GM23338 (cell line): ENCODE measurements at regions not wholly inside any gene's neighbourhood (a gene's known extent, or its start where the extent isn't known, plus 50 kb on each side); places are given as distances from the start of the nearest gene placed in this dataset.

Experiments
- ATAC-seq: fragments of 200-7000 bp; cut with Tn5 transposase; 3 replicates; pipeline ENCODE4 v1.9.1; 2020
- DNase-seq: peaks from one replicate; pipeline ENCODE4 v3.0.0-alpha.2; 2015; ENCODE audit warnings: low spot score
- H2AFZ ChIP-seq: fragments of 200-600 bp; sonication (generic); 2 replicates; pipeline ENCODE4 v1.8.0; 2016; ENCODE audit warnings: antibody characterized with exemption, mild to moderate bottlenecking, moderate library complexity
- H3F3A ChIP-seq: fragments of 200-600 bp; sonication (generic); replicated peaks from 2 replicates; pipeline ENCODE4 v1.8.0; 2017; ENCODE audit warnings: antibody characterized with exemption, mixed run types, low read depth
- H3K27ac ChIP-seq: fragments of 200-600 bp; sonication (generic); 2 replicates; pipeline ENCODE4 v1.6.1; 2016; ENCODE audit warnings: low read depth
- H3K27me3 ChIP-seq: fragments of 200-600 bp; sonication (generic); 2 replicates; pipeline ENCODE4 v1.8.0; 2016; ENCODE audit warnings: mild to moderate bottlenecking, mixed run types, moderate library complexity; ENCODE audit not compliant: insufficient read depth
- H3K36me3 ChIP-seq: fragments of 200-600 bp; sonication (generic); 2 replicates; pipeline ENCODE4 v1.8.0; 2016; ENCODE audit warnings: mild to moderate bottlenecking; ENCODE audit not compliant: insufficient read depth
- H3K4me1 ChIP-seq: fragments of 200-600 bp; sonication (generic); 2 replicates; pipeline ENCODE4 v1.8.0; 2016; ENCODE audit warnings: mild to moderate bottlenecking, moderate library complexity; ENCODE audit not compliant: insufficient read depth
- H3K4me2 ChIP-seq: fragments of 200-600 bp; sonication (generic); 2 replicates; pipeline ENCODE4 v1.7.1; 2017; ENCODE audit warnings: mixed run types
- H3K4me3 ChIP-seq: fragments of 200-600 bp; sonication (generic); 2 replicates; pipeline ENCODE4 v1.6.1; 2016; ENCODE audit warnings: mixed run types
- H3K79me2 ChIP-seq: fragments of 200-600 bp; sonication (generic); replicated peaks from 2 replicates; pipeline ENCODE4 v1.8.0; 2017; ENCODE audit warnings: mild to moderate bottlenecking; ENCODE audit not compliant: insufficient read depth
- H3K9me2 ChIP-seq: fragments of 200-600 bp; sonication (generic); 2 replicates; pipeline ENCODE4 v1.8.0; 2017; ENCODE audit not compliant: insufficient read depth
- H4K20me1 ChIP-seq: fragments of 200-600 bp; sonication (generic); replicated peaks from 2 replicates; pipeline ENCODE4 v1.8.0; 2017; ENCODE audit warnings: mild to moderate bottlenecking; ENCODE audit not compliant: insufficient read depth
- H3K27ac Mint-ChIP-seq: 2 replicates; pipeline ENCODE4 v1.8.0; 2020; ENCODE audit warnings: inconsistent platforms, mild to moderate bottlenecking, moderate library complexity, mixed read lengths
- H3K27me3 Mint-ChIP-seq: 3 replicates; pipeline ENCODE4 v1.8.0; 2022; ENCODE audit warnings: low read depth, mild to moderate bottlenecking, moderate library complexity, mixed read lengths, inconsistent platforms; ENCODE audit not compliant: insufficient read depth, poor library complexity
- H3K36me3 Mint-ChIP-seq: 3 replicates; pipeline ENCODE4 v1.8.0; 2021; ENCODE audit warnings: low read depth, mild to moderate bottlenecking, inconsistent platforms, moderate library complexity, mixed read lengths
- H3K4me1 Mint-ChIP-seq: 3 replicates; pipeline ENCODE4 v1.8.0; 2020; ENCODE audit warnings: mild to moderate bottlenecking, inconsistent platforms, mixed read lengths
- H3K4me3 Mint-ChIP-seq: 3 replicates; pipeline ENCODE4 v1.8.0; 2021; ENCODE audit warnings: moderate library complexity, mild to moderate bottlenecking, inconsistent platforms, mixed read lengths
- H3K9me3 Mint-ChIP-seq: 3 replicates; pipeline ENCODE4 v1.8.0; 2020; ENCODE audit warnings: moderate library complexity, mild to moderate bottlenecking, inconsistent platforms, mixed read lengths
- CREB1 ChIP-seq: fragments of 250-450 bp; sonication (Bioruptor Pico); IDR thresholded peaks from 2 replicates; pipeline ENCODE4 v1.5.0; 2020; ENCODE audit warnings: low read depth, mild to moderate bottlenecking, moderate library complexity
- EZH2 ChIP-seq: fragments of 200-600 bp; sonication (generic); IDR thresholded peaks from one replicate; pipeline ENCODE4 v1.8.0; 2017; ENCODE audit warnings: antibody characterized with exemption, mild to moderate bottlenecking, low read depth; ENCODE audit not compliant: unreplicated experiment
- EZH2phosphoT487 ChIP-seq: fragments of 200-600 bp; sonication (generic); IDR thresholded peaks from one replicate; pipeline ENCODE4 v1.8.1; 2018; ENCODE audit warnings: antibody characterized with exemption; ENCODE audit not compliant: unreplicated experiment
- JUNB ChIP-seq: IDR thresholded peaks from one replicate; pipeline ENCODE4 v1.6.1; 2016; ENCODE audit warnings: antibody characterized with exemption; ENCODE audit not compliant: unreplicated experiment
- NANOG ChIP-seq: IDR thresholded peaks from 2 replicates; pipeline ENCODE4 v1.6.1; 2016; ENCODE audit warnings: antibody characterized with exemption, borderline replicate concordance
- POLR2AphosphoS5 ChIP-seq: IDR thresholded peaks from 2 replicates; pipeline ENCODE4 v1.6.1; 2016; ENCODE audit warnings: antibody characterized with exemption, low read depth
- STAT1 ChIP-seq: IDR thresholded peaks from one replicate; pipeline ENCODE4 v1.6.1; 2016; ENCODE audit warnings: antibody characterized with exemption; ENCODE audit not compliant: unreplicated experiment
- ZNF114 ChIP-seq: fragments of 250-450 bp; sonication (Bioruptor Pico); IDR thresholded peaks from 2 replicates; pipeline ENCODE4 v1.5.0; 2020; ENCODE audit warnings: mild to moderate bottlenecking, moderate library complexity
- ZNF331 ChIP-seq: fragments of 250-450 bp; sonication (Bioruptor Pico); IDR thresholded peaks from 2 replicates; pipeline ENCODE4 v1.5.0; 2020; ENCODE audit warnings: low read depth, mild to moderate bottlenecking, moderate library complexity
- ZNF462 ChIP-seq: fragments of 250-450 bp; sonication (Bioruptor Pico); IDR thresholded peaks from 2 replicates; pipeline ENCODE4 v1.5.0; 2020; ENCODE audit warnings: mild to moderate bottlenecking, moderate library complexity
- TF ChIP-seq, protein P1 (sequence below): IDR thresholded peaks from 2 replicates; pipeline ENCODE4 v1.6.1; 2016; ENCODE audit warnings: antibody characterized with exemption
- TF ChIP-seq, protein P2 (sequence below): IDR thresholded peaks from one replicate; pipeline ENCODE4 v1.6.1; 2018; ENCODE audit warnings: antibody characterized with exemption; ENCODE audit not compliant: unreplicated experiment
- TF ChIP-seq, protein P3 (sequence below), 2 experiments: fragments of 200-600 bp in 1 of 2; sonication (generic) in 1 of 2; conservative IDR thresholded peaks; 2 replicates each; pipeline versions ENCODE4 v1.5.1 to v1.6.1; 2016 to 2017; ENCODE audit warnings: antibody characterized with exemption in 2 of 2, low read depth in 2 of 2, mild to moderate bottlenecking in 2 of 2, moderate library complexity in 1 of 2

DNA sequence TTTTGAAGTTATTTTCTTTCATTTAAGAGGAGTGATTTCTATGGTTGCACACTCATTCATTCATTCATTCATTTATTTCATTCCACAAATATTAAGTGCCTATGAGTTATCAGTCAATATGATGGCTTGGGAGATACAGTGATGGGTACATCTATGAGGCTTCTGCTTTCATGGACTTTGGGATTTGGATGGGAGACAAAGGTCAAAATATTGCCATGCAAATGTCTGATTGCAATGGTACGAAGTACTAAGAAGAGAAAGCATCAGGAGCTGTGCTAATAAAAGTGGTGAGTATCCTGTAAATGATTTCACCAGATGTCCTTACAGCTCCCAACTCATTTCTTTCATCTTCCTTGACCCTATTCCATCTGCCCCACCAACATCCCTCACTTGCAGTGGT lies 174.4 kb upstream of the MEX3C start:
- Mint-ChIP-seq H3K9me3 (peaks cover 8% of the 10 kb centered on the region), H3K4me3 (no peak overlapping the region), H3K36me3 (peaks cover 11% of the 10 kb centered on the region; the same call in 2 of the 3 replicates), H3K27ac (no peak overlapping the region), H3K4me1 (no peaks in the 10 kb centered on the region), H3K27me3 (no peaks in the 10 kb centered on the region)
- H3K36me3 ChIP-seq, result no peaks in the 10 kb centered on the region
- ATAC-seq, result no peak
- no peaks in the 10 kb centered on the region for H3K27me3 ChIP-seq
- no peak for DNase-seq
- no peak overlapping the region for H3K4me2 ChIP-seq
- no peaks in the 10 kb centered on the region for H3K4me1 ChIP-seq
- H3F3A ChIP-seq, result no peaks in the 10 kb centered on the region
- TF ChIP-seq NANOG (no peak), ZNF331 (CRISPR knock-in tag) (no peak), EZH2phosphoT487 (no peak), JUNB (no peak), STAT1 (no peak), ZNF462 (CRISPR knock-in tag) (no peak), POLR2AphosphoS5 (no peak), CREB1 (no peak), ZNF114 (CRISPR knock-in tag) (no peak), EZH2 (no peak)
- TF ChIP-seq, protein P1, sequence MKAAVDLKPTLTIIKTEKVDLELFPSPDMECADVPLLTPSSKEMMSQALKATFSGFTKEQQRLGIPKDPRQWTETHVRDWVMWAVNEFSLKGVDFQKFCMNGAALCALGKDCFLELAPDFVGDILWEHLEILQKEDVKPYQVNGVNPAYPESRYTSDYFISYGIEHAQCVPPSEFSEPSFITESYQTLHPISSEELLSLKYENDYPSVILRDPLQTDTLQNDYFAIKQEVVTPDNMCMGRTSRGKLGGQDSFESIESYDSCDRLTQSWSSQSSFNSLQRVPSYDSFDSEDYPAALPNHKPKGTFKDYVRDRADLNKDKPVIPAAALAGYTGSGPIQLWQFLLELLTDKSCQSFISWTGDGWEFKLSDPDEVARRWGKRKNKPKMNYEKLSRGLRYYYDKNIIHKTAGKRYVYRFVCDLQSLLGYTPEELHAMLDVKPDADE, result no peak
- TF ChIP-seq, protein P2, sequence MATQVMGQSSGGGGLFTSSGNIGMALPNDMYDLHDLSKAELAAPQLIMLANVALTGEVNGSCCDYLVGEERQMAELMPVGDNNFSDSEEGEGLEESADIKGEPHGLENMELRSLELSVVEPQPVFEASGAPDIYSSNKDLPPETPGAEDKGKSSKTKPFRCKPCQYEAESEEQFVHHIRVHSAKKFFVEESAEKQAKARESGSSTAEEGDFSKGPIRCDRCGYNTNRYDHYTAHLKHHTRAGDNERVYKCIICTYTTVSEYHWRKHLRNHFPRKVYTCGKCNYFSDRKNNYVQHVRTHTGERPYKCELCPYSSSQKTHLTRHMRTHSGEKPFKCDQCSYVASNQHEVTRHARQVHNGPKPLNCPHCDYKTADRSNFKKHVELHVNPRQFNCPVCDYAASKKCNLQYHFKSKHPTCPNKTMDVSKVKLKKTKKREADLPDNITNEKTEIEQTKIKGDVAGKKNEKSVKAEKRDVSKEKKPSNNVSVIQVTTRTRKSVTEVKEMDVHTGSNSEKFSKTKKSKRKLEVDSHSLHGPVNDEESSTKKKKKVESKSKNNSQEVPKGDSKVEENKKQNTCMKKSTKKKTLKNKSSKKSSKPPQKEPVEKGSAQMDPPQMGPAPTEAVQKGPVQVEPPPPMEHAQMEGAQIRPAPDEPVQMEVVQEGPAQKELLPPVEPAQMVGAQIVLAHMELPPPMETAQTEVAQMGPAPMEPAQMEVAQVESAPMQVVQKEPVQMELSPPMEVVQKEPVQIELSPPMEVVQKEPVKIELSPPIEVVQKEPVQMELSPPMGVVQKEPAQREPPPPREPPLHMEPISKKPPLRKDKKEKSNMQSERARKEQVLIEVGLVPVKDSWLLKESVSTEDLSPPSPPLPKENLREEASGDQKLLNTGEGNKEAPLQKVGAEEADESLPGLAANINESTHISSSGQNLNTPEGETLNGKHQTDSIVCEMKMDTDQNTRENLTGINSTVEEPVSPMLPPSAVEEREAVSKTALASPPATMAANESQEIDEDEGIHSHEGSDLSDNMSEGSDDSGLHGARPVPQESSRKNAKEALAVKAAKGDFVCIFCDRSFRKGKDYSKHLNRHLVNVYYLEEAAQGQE, result no peak
- TF ChIP-seq, protein P3, sequence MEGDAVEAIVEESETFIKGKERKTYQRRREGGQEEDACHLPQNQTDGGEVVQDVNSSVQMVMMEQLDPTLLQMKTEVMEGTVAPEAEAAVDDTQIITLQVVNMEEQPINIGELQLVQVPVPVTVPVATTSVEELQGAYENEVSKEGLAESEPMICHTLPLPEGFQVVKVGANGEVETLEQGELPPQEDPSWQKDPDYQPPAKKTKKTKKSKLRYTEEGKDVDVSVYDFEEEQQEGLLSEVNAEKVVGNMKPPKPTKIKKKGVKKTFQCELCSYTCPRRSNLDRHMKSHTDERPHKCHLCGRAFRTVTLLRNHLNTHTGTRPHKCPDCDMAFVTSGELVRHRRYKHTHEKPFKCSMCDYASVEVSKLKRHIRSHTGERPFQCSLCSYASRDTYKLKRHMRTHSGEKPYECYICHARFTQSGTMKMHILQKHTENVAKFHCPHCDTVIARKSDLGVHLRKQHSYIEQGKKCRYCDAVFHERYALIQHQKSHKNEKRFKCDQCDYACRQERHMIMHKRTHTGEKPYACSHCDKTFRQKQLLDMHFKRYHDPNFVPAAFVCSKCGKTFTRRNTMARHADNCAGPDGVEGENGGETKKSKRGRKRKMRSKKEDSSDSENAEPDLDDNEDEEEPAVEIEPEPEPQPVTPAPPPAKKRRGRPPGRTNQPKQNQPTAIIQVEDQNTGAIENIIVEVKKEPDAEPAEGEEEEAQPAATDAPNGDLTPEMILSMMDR (conservative IDR thresholded peaks at IDR 0.05; ENCODE audit: low read depth in 2 of 2), result no peak
- H3K79me2 ChIP-seq, result no peaks in the 10 kb centered on the region
- H3K4me3 ChIP-seq, result no peak overlapping the region
- H3K9me2 ChIP-seq, result peaks cover 15% of the 10 kb centered on the region
- H4K20me1 ChIP-seq, result no peaks in the 10 kb centered on the region
- H3K27ac ChIP-seq, result no peak overlapping the region
- no peak overlapping the region for H2AFZ ChIP-seq
